ENCODE measurements at regions not wholly inside any gene's neighbourhood (a gene's known extent, or its start where the extent isn't known, plus 50 kb on each side); places are given as distances from the start of the nearest gene placed in this dataset.

GRCh38 chr1:90149101-90149500 lies 154.2 kb downstream of the ZNF326 start:
- no TSS peak for BruUV-seq (replicated peaks)
- peak; percentile 67 for ATAC-seq

More at GRCh38 chr1:90149101-90149500, 154.2 kb downstream of the ZNF326 start:
- Histone ChIP-seq H3K9me3 (ENCODE audit: control insufficient read depth in 1 of 2, insufficient read depth in 1 of 2, low read depth in 1 of 2, low read length in 2 of 2) (no peaks in the 10 kb centered on the region; a peak in 1 of 4 replicates), H3K9me2 (ENCODE audit: insufficient read depth) (no peaks in the 10 kb centered on the region), H3K27ac (ENCODE audit: low read depth, low read length) (no peak overlapping the region), H3K36me3 (ENCODE audit: control insufficient read depth in 1 of 2, insufficient read depth in 2 of 2, low read length in 2 of 2) (no peaks in the 10 kb centered on the region), H3K27me3 (ENCODE audit: insufficient read depth, low read length) (no peaks in the 10 kb centered on the region), H3K79me2 (ENCODE audit: insufficient read depth, low read length) (no peaks in the 10 kb centered on the region), H3K4me3 (replicated peaks in 1 of 2; ENCODE audit: low read depth in 1 of 2, low read length in 2 of 2) (no peak overlapping the region), H3K4me2 (ENCODE audit: low read length) (no peak overlapping the region), H3K9ac (ENCODE audit: low read length) (no peak overlapping the region), H2AFZ (ENCODE audit: low read depth, low read length, poor library complexity, severe bottlenecking) (no peak overlapping the region), H3K4me1 (ENCODE audit: control insufficient read depth in 1 of 2, insufficient read depth in 2 of 2, low read length in 2 of 2) (no peaks in the 10 kb centered on the region), H4K20me1 (ENCODE audit: insufficient read depth) (no peaks in the 10 kb centered on the region)
- POLR2A ChIA-PET, result no interaction called here
- intact Hi-C loops (cut with micrococcal nuclease), result no loop called here
- DNase-seq (ENCODE audit: low read depth, low spot score), result no peak
- CTCF ChIA-PET, result no interaction called here
- RAD21 ChIA-PET (ENCODE audit: low non-redundant PET in 1 of 2, low total read pairs in 2 of 2, uncharacterized antibody in 2 of 2, unreplicated experiment in 2 of 2), result no interaction called here
- TF ChIP-seq CEBPB (IDR thresholded peaks at IDR 0.05; ENCODE audit: low read depth) (no peak), JUND (IDR thresholded peaks at IDR 0.05) (no peak), CBX3 (IDR thresholded peaks at IDR 0.05; ENCODE audit: low read depth) (no peak), ATF3 (IDR thresholded peaks at IDR 0.05) (no peak), ZFX (IDR thresholded peaks at IDR 0.05) (no peak), EGR1 (IDR thresholded peaks at IDR 0.05; ENCODE audit: low read depth) (no peak), SP1 (IDR thresholded peaks at IDR 0.05; ENCODE audit: low read depth) (no peak), REST (IDR thresholded peaks at IDR 0.05; ENCODE audit: low read depth) (no peak), POLR2A (IDR thresholded peaks at IDR 0.05; ENCODE audit: borderline replicate concordance, extremely low read depth, insufficient read depth, insufficient read length) (no peak), ELF1 (IDR thresholded peaks at IDR 0.05; ENCODE audit: borderline replicate concordance, low read depth) (no peak), YY1 (IDR thresholded peaks at IDR 0.05; ENCODE audit: extremely low read depth, insufficient replicate concordance, low read depth, low read length) (no peak), FOSL1 (IDR thresholded peaks at IDR 0.05; ENCODE audit: low read depth) (no peak), CTCF (IDR thresholded peaks at IDR 0.05 in 2 of 3, conservative IDR thresholded peaks at IDR 0.05 in 1 of 3; ENCODE audit: borderline replicate concordance in 1 of 3, insufficient read depth in 1 of 3, low read depth in 2 of 3, low read length in 2 of 3) (peak; percentile 17 to 65 (median 50); a peak in 4 of 6 replicates), SIN3A (IDR thresholded peaks at IDR 0.05; ENCODE audit: low read depth) (no peak), ZNF274 (IDR thresholded peaks at IDR 0.05; ENCODE audit: low read depth, low read length) (no peak), POLR2AphosphoS5 (IDR thresholded peaks at IDR 0.05; ENCODE audit: low read depth, low read length) (no peak), RAD21 (IDR thresholded peaks at IDR 0.05; ENCODE audit: low read depth) (peak; percentile 19; the same call in 1 of the 2 replicates)
